ENCODE measurements at regions not wholly inside any gene's neighbourhood (a gene's known extent, or its start where the extent isn't known, plus 50 kb on each side); places are given as distances from the start of the nearest gene placed in this dataset.

GRCh38 chr4:149912000-149912399, 96.4 kb upstream of the IQCM start:
- ChIA-PET SMC1A (ENCODE audit: uncharacterized antibody, unreplicated experiment) (no interaction called here), POLR2A (no interaction called here), CTCF (interaction anchor here (0.7 to 1.0 kb wide), 2 partner anchors 17 to 392 kb away, joined by 3 read pairs; no protein-coding TSS in a partner anchor), RAD21 (ENCODE audit: unreplicated experiment) (interaction anchor here (1.0 kb wide), 1 partner anchor 17 kb away, joined by 3 read pairs; no protein-coding TSS in a partner anchor)
- DNase-seq (ENCODE audit: low read depth, low spot score) = no peak
- no TSS peak for BruUV-seq (replicated peaks)
- H3K4me1 ChIP-seq (ENCODE audit: control insufficient read depth, insufficient read depth, low read length) = no peaks in the 10 kb centered on the region
- no peak overlapping the region for H3K4me2 ChIP-seq (ENCODE audit: control insufficient read depth, insufficient read depth)
- H3K9me3 ChIP-seq (replicated peaks; ENCODE audit: control insufficient read depth, insufficient read depth, low read length) = no peaks in the 10 kb centered on the region
- no peaks in the 10 kb centered on the region for H4K20me1 ChIP-seq (ENCODE audit: control insufficient read depth, insufficient read depth)
- H2AFZ ChIP-seq (ENCODE audit: control insufficient read depth, low read depth, low read length) = no peak overlapping the region
- TF ChIP-seq NKRF (conservative IDR thresholded peaks at IDR 0.05) (no peak), BMI1 (IDR thresholded peaks at IDR 0.05; ENCODE audit: borderline replicate concordance) (no peak), CHD2 (IDR thresholded peaks at IDR 0.05; ENCODE audit: borderline replicate concordance, low read depth, low read length) (no peak), BCL11A (IDR thresholded peaks at IDR 0.05; ENCODE audit: low read depth, low read length) (no peak), ZNF622 (IDR thresholded peaks at IDR 0.05) (no peak), MYC (IDR thresholded peaks at IDR 0.05; ENCODE audit: insufficient read depth, insufficient read length, insufficient replicate concordance, low read length, severe bottlenecking) (no peak), RB1 (IDR thresholded peaks at IDR 0.05; ENCODE audit: borderline replicate concordance) (no peak), GABPA (IDR thresholded peaks at IDR 0.05; ENCODE audit: low read depth) (no peak), PAX5 (IDR thresholded peaks at IDR 0.05; ENCODE audit: borderline replicate concordance, low read depth, low read length) (no peak), NFYA (IDR thresholded peaks at IDR 0.05; ENCODE audit: borderline replicate concordance, low read depth, low read length) (no peak), ESRRA (IDR thresholded peaks at IDR 0.05; ENCODE audit: low read length) (no peak), ZBTB33 (IDR thresholded peaks at IDR 0.05) (no peak), STAT1 (conservative IDR thresholded peaks at IDR 0.05) (no peak), HCFC1 (IDR thresholded peaks at IDR 0.05; ENCODE audit: low read length) (no peak)
- intact Hi-C loops (cut with micrococcal nuclease; ENCODE audit: unreplicated experiment) (loop anchor here (5.0 kb wide), 1 partner anchor 635 kb away; no protein-coding TSS in a partner anchor), in situ Hi-C loops (cut with MboI) (no loop called here)
- no peaks in the 10 kb centered on the region for H3K36me3 ChIP-seq (ENCODE audit: control insufficient read depth in 2 of 2, insufficient read depth in 2 of 2, low read length in 1 of 2)
- FAIRE-seq = no peak
- no peaks in the 10 kb centered on the region for H3K27me3 ChIP-seq (replicated peaks in 1 of 2; ENCODE audit: control insufficient read depth in 2 of 2, insufficient read depth in 2 of 2, low read length in 1 of 2)
- H3K9ac ChIP-seq (ENCODE audit: control insufficient read depth, insufficient read depth, low read length) = no peak overlapping the region
- H3K79me2 ChIP-seq (ENCODE audit: control insufficient read depth, insufficient read depth, low read length) = no peaks in the 10 kb centered on the region
- H3K27ac ChIP-seq (ENCODE audit: control insufficient read depth, insufficient read depth) = no peak overlapping the region
- WGBS (ENCODE audit: insufficient coverage, insufficient replicate concordance, low lambda C conversion rate, missing lambda C conversion rate) = 2% methylated on average over 3 of the region's 3 CpGs
- ATAC-seq = no peak
- H3K4me3 ChIP-seq = no peak overlapping the region

Measured in GM12878 (cell line).